ENCODE measurements at regions not wholly inside any gene's neighbourhood (a gene's known extent, or its start where the extent isn't known, plus 50 kb on each side); places are given as distances from the start of the nearest gene placed in this dataset.
"Not testable (repeated sequence)": the region's sequence is repeated elsewhere in the genome, so short reads cannot be mapped to it uniquely, and the experiment has no call there.

- no peak for FAIRE-seq
Measured at GRCh38 chr17:54524501-54524900, 376.2 kb upstream of the TOM1L1 start.

DNA sequence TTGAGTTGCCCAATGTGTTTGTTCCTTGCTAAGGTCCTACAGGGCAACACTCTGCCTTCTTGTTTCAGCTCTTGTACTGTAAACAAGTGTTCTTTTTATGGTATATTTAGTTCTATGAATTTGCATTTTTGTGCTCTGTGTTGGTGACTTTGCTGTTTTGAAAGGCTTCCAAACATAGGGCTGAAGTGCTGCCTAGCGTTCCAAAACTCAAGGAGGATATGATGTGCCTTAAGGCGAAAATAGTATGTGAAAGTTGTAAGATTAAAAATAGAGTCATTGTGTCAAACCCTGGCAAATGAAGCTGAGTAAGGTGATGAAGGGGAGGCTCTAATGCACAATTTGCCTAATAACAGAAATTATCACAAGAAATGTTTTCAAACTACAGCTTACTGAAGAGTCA lies 372.7 kb upstream of the TOM1L1 start:
- FAIRE-seq = no peak

GRCh38 chr17:54530398-54530797 lies 370.3 kb upstream of the TOM1L1 start:
- FAIRE-seq = no peak

GRCh38 chr17:54536306-54536705 lies 364.3 kb upstream of the TOM1L1 start:
- FAIRE-seq = no peak

- no peak for FAIRE-seq
Measured at GRCh38 chr17:54537656-54538055, 363.0 kb upstream of the TOM1L1 start.

GRCh38 chr17:54544249-54544648 lies 356.4 kb upstream of the TOM1L1 start:
- FAIRE-seq = no peak

- no peak for FAIRE-seq
Measured at GRCh38 chr17:54559883-54560282, 340.8 kb upstream of the TOM1L1 start.

- no peak for FAIRE-seq
Measured at GRCh38 chr17:54608634-54609155, 292.0 kb upstream of the TOM1L1 start.

GRCh38 chr17:54620399-54620978 lies 280.2 kb upstream of the TOM1L1 start:
- FAIRE-seq = no peak

DNA sequence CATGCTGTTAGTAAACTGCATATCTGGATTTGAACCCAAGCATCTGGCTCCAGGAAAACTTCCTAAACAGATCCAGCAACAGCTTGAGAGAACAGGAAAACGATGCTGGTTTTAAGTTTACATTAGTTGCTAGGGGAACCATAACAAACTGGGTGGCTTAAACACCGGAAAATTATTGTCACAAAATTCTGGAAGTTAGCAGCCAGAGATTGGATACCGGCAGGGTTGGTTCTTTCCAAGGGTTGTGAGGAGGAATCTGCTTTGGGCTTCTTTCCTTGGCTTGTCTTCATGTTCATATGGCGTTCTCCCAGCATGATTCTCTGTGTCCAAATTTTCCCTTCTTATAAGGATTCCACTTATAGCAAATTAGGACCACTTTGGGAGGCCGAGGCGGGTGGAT lies 276.9 kb upstream of the TOM1L1 start:
- no peak for FAIRE-seq

DNA sequence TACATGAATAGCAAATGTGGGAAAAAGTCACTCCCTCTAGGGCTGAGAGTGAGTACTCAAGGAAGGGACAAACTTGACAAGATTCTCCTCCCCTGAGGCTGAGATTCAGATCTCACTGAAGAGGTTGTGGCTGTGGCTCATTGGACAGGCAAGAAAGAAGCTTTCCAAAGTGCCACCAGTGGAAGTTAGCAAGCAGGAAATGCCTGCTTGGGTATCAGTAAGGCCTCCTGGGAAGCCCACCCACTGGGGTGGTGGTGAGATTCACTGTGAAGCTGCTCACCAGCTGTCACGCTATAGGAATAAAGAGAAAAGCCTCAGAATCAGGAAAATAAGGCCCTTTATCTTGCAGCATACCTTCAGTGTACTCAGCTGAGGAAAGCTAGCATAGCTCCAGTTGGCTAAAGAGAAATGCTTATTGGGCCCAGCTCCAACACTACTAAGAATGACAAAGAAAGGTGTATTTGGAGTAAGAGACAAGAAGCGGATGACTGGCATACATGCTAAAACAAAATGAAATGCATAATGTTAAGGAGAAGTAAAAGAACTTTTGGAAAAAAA lies 274.4 kb upstream of the TOM1L1 start:
- no peak for FAIRE-seq

DNA sequence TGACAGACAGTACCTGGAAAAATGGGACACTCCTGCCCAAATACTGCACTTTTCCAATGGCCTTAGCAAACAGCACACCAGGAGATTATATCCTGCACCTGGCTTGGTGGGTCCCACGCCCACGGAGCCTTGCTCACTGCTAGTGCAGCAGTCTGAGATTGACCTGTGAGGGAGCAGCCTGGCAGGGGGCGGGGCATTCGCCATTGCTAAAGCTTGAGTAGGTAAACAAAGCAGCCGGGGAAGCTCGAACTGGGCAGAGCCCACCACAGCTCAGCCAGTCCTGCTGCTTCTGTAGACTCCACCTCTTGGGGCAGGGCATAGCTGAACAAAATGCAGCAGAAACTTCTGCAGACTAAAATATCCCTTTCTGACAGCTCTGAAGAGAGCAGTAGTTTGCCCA lies 261.2 kb upstream of the TOM1L1 start:
- FAIRE-seq = not testable (repeated sequence)

DNA sequence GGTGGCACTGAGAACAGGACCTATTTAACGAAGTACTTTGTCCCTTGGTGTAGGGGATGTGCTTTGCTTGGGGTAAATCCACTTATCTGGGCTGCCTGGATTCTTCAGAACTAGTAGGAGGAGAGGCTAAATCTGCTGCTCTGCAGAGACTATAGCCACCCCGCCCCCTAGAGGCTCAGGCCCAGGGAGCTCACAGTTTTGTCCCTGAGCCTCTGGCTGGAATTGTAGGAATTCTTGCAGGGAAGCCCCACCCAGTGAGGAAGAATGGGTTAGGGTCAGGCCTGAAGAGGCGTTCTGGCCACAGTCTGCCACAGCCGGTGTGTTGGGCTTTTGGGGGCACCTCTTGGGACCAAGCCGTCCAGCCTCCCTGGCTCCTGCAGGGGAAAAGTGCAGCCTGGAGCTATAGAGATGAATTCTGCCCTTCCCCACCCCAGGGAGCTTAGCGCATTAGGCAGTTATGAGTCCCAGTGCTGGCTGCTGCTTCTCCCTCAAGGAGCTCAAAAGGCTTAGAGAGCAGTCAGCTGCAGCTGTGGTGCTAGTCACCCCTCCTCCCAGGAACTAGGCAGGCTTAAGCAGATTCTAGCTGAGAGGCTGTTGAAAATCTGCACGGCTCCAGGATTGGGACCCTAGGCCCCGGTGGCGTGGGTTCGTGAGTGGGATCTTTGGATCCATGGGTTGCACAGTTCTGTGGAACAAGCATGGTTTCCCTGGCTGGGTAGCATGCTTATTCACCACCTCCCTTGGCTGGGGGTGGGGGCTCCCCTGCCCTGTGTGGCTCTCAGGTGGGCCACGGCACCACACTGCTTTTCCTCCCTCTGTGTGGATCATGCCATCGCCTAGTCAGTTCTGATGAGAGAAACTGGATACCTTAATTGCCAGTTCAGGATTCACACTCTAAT lies 237.4 kb upstream of the TOM1L1 start:
- no peak for FAIRE-seq

DNA sequence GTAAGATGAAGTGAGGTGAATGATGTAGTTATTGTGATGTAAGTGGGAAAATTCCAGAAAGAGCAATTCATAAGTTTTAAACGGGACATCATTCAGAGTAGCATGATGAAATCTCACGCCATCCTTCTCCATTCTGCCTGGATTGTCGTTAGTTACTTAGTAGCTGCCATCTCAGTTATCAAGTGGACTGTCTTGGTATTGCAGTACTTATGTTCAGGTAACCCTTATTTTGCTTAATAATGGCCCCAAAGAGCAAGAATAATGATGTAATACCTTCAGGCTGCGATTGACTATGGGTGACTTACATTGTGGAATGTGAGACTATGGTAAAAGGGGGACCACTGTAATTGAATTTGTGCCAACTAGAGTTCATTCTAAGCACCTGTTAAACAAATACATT lies 234.1 kb upstream of the TOM1L1 start:
- no peak for FAIRE-seq

DNA sequence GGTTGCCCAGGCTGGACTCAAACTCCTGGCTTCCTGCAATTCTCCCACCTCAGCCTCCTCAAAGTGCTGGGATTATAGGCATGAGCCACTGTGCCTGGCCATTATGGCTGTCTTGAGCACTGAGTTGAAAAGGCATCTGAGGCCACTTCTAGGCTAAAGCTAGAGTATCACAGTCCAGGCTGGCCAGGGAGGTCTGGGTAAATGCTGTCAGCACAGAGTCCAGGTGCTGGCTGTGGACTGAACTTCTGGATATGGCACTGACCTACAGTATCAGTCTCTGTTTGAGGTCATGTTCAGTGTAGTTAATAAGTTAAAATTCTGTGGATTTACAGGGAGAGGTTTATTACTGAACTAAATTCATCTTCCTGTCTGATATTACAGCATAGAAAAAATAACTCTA lies 222.5 kb upstream of the TOM1L1 start:
- FAIRE-seq = no peak

GRCh38 chr17:54680410-54680809 lies 220.2 kb upstream of the TOM1L1 start:
- FAIRE-seq = no peak

DNA sequence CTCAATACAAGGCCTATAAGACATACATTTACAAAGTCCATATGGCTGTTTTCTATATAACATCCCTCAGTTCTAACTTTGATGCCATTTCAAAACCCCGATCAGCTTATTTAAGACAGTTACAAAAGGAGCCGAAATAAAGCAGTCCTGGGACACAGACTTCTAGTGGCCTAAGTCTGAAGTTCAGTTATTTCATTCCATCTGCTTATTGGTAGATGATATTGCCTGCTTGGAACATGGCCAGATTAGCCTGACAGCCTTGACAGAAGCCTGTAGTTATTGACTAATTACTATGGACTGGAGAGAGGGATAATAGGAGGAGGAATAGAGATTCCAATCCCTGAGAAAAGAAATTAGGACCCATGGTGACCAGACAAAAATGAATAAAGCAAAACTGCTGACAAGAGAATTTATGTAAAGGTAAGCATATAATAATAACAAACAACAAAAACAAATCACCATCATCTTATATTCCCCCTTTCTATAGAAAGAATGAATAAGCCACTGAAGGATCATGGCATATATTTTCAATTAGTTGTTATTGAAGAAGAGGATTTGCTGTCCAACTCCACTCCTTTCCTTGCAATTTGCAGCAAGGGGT lies 206.3 kb upstream of the TOM1L1 start:
- no peak for FAIRE-seq

DNA sequence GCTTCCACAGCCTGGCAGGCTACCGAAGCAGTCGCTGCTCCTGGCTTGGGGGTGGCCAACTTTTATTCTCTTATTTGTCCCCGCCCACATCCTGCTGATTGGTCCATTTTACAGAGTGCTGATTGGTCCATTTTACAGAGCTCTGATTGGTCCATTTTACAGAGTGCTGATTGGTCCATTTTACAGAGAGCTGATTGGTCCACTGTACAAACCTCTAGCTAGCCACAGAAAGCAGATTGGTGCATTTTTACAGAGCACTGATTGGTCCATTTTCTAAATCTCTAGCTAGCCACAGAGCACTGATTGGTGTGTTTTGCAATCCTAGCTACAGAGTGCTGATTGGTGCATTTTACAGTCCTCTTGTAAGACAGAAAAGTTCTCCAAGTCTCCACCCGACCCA lies 187.9 kb upstream of the TOM1L1 start:
- not testable (repeated sequence) for FAIRE-seq

DNA sequence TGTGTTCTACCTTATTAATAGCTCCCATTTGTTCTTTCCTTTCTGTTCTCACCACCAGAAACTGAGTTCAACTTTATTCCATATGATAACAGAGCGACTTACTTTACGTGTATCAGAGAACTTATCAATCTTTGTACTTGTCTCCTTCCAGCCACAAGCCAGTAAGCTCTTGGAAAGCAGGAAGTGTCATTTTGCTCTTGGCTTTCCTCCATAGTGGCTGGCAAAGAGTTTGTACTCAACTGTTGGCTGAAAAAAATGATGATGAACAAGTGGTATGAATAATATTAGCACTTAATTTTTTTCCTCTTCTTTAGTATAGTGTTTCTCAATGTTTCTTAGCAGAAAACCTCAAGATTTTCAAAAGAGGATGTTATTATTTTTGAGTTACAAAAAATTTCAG lies 182.4 kb upstream of the TOM1L1 start:
- no peak for FAIRE-seq

- FAIRE-seq = no peak
Measured at GRCh38 chr17:54727624-54728023, 173.0 kb upstream of the TOM1L1 start.

DNA sequence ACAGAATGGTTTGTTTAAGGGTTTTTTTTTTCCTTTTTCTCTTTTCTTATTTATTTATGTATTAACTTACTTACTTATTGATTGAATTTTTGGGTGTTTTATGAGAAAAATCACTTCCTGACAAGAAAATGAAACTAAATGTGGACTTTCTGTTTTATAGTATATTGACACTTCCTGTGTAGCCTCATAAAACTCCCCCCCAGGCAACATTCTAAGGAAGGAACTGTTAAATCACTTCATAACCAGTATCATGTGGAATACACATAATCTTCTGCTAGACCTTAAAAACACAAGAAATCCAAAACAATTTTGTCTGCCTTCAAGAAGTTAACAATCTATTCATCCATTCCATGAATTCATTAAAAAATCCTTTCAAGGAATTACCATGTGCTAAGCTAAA lies 164.1 kb upstream of the TOM1L1 start:
- no peak for FAIRE-seq

GRCh38 chr17:54738496-54738895 lies 162.2 kb upstream of the TOM1L1 start:
- FAIRE-seq = no peak

DNA sequence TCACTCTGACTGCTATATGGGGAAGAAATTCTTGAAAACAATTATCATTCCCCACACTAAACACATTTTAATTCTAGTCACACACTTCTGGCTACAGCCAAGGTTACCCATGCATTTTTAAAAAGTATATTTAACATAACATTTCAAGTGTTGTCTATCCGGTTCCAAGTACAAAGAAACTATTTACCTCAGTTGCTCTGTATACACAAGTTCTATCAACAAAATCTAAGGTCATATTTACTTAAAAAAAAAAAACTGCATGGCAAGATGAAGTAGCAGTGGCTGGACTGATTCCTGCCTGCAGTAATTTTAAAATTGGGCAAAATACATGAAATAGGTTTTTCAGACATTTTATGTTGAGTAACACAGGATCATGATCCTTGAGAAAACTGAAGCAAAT lies 155.9 kb upstream of the TOM1L1 start:
- no peak for FAIRE-seq

DNA sequence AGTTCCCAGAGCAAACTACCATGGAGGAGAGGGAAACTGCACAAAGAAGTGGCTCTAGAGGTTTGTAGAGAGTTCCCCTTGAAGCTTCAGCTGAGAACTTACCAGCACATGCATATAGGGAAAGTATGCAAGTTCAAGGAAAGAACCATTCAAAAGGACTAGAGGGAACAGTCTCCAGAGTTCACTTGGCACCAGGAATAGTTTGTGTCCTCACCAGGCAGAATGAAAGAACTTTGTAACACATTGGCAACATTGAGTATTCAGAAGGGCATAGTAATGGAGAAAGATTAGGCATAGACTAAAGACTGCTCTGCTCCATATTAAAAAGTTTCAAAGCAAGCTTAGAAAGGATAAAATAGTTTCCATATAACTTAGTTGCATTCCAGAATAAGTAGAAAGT lies 155.4 kb upstream of the TOM1L1 start:
- no peak for FAIRE-seq
